ENCODE measurements at regions not wholly inside any gene's neighbourhood (a gene's known extent, or its start where the extent isn't known, plus 50 kb on each side); places are given as distances from the start of the nearest gene placed in this dataset.

DNA sequence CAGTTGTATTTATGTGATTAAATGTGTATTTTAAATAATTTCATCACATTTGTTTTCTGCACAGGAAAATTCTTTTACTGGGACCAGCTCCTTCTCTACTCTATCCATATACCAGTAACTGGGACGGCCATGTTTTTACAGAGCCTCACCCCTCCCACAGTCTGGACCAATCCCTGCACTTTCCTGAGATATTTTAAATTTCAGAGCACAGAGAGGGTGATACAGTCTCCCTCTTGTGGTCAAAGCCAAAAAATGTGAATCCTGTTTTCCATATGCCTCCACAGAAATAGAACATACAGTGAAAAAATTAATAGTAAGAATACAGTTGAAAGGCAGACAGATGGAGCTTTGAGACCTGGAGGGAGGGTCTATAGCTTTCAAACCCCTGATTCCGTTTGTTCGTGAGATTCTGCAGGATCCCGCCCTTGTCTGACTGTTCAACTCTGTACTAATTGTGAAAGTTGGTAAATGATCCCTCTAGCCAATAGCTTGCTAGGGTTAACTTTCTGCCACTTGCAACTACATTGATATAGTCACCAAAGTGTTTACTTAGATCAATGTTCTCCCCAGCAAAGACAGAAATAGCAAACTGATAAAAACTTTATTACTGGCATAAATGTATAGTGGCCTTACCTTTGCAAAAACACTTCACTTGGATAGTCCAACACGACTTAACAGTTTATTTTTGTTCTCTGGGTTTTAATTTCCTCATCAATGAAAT, 172.2 kb downstream of the PPARGC1A start:
- TF ChIP-seq, protein P1, sequence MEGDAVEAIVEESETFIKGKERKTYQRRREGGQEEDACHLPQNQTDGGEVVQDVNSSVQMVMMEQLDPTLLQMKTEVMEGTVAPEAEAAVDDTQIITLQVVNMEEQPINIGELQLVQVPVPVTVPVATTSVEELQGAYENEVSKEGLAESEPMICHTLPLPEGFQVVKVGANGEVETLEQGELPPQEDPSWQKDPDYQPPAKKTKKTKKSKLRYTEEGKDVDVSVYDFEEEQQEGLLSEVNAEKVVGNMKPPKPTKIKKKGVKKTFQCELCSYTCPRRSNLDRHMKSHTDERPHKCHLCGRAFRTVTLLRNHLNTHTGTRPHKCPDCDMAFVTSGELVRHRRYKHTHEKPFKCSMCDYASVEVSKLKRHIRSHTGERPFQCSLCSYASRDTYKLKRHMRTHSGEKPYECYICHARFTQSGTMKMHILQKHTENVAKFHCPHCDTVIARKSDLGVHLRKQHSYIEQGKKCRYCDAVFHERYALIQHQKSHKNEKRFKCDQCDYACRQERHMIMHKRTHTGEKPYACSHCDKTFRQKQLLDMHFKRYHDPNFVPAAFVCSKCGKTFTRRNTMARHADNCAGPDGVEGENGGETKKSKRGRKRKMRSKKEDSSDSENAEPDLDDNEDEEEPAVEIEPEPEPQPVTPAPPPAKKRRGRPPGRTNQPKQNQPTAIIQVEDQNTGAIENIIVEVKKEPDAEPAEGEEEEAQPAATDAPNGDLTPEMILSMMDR (IDR thresholded peaks at IDR 0.05), result no peak
- TF ChIP-seq EZH2 (IDR thresholded peaks at IDR 0.05; ENCODE audit: borderline replicate concordance, insufficient read depth, low read depth, low read length, poor library complexity, severe bottlenecking), result no peak
